GM13976 (cell line): ENCODE measurements at regions not wholly inside any gene's neighbourhood (a gene's known extent, or its start where the extent isn't known, plus 50 kb on each side); places are given as distances from the start of the nearest gene placed in this dataset.

ENCODE experiments used
- DNase-seq: peaks from one replicate; pipeline ENCODE4 v3.0.0; 2012; ENCODE audit warnings: low spot score
- in situ Hi-C: fragments of 300-500 bp; cut with MboI; formaldehyde crosslinking; loops from one replicate; pipeline ENCODE4 v1.12.0; 2022; ENCODE audit warnings: low sequenced_read_pairs, mixed read lengths, inconsistent platforms; ENCODE audit not compliant: unreplicated experiment
- TF ChIP-seq, protein P1 (sequence below): IDR thresholded peaks from 2 replicates; pipeline ENCODE4 v1.5.1; 2012; ENCODE audit warnings: borderline replicate concordance, mild to moderate bottlenecking; ENCODE audit not compliant: insufficient read depth; ENCODE audit errors: extremely low read depth, missing control alignments, control extremely low read depth

DNA sequence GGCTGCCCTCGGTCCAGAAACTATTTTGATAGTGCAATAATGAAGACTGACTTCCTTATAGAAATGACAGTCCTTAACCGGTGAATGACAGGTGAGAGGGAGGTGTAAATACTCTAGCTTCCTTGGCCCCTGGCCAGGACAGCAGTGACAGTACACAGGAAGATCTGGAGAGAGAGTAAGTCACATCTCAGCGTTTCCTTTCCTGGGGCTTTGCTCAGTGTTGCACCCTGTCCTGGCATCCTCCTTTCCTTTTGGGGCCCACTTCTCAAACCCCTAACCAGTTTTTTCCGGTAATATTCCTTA, 336.9 kb downstream of the CD83 start:
- in situ Hi-C loops: no loop called here
- TF ChIP-seq, protein P1, sequence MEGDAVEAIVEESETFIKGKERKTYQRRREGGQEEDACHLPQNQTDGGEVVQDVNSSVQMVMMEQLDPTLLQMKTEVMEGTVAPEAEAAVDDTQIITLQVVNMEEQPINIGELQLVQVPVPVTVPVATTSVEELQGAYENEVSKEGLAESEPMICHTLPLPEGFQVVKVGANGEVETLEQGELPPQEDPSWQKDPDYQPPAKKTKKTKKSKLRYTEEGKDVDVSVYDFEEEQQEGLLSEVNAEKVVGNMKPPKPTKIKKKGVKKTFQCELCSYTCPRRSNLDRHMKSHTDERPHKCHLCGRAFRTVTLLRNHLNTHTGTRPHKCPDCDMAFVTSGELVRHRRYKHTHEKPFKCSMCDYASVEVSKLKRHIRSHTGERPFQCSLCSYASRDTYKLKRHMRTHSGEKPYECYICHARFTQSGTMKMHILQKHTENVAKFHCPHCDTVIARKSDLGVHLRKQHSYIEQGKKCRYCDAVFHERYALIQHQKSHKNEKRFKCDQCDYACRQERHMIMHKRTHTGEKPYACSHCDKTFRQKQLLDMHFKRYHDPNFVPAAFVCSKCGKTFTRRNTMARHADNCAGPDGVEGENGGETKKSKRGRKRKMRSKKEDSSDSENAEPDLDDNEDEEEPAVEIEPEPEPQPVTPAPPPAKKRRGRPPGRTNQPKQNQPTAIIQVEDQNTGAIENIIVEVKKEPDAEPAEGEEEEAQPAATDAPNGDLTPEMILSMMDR: no peak
- DNase-seq: no peak

DNA sequence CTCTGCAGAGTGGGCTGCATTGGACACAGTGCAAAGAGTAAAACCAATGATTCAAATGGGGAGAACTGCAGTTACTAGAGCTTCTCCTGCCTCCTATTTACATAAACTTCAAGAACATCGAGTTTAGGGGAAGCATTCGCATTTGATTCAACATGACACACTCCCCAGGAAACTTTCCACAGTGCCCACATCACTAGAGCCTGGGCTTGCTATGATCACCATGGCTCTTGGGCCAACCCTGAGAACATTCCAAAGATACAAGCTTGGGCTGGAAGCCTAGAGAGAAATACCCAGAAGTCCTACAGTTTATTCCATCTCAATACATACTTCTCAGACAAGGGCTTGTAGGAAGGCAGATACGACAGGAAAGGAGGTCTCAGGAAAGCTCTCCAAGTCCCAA, 337.9 kb downstream of the CD83 start:
- in situ Hi-C loops: no loop called here
- no peak for DNase-seq
- TF ChIP-seq, protein P1: no peak

DNA sequence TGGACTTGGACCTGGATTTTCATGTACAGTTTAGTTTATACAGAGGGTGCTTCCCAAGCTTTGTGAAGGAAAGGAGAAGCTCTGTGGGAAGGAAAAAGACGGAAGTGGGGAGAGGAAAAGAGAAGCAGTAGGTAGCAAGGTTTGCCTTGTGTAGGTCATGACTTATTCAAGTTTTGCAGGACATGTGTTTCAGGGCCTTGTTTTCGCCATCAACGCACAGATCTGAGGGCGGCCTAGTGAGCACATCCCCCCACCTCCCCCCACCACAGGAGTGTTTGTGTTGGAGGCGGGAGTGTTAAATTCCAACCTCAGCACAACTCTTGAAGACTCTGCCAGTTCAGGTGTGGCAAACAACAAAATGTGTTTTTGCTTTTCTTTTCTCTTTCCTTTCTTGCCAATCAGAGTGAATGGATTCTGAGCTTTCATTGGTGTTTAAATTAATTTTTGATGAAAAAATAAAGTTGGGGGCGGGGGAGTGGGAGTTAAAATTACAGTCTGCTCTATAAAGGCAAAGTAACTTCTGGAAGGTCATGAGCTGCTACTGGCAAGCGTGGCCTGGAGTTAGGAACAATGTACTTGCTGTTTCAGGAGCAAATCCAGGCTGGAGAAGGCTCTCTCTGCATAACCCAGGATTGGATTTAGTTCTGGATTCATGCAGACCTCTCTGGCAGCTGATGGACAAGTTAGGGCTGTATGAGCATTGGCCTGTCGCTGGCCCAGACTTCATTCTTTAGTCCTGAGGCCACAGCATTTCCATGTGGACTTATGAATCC, 338.5 kb downstream of the CD83 start:
- no peak for DNase-seq
- TF ChIP-seq, protein P1: no peak
- in situ Hi-C loops: no loop called here

DNA sequence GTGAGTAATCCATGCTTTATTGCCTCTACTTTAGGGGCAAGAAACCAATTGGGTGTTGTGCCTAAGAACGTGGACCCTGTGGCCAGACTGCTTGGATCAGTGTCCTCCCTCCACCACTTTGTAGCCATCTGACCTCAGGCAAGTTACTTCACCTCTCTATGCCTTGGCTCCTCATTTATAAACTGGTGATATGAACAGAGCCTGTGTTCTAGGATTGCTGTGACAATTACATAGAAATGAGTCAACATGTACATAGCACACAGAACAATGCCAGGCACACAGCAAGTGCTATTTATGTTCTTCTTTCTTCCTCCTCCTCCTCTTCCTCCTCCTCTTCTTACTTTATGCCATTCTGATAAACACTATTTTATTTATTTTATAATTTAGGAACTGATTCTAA, 339.4 kb downstream of the CD83 start:
- TF ChIP-seq, protein P1: no peak
- in situ Hi-C loops: no loop called here
- DNase-seq: no peak

DNA sequence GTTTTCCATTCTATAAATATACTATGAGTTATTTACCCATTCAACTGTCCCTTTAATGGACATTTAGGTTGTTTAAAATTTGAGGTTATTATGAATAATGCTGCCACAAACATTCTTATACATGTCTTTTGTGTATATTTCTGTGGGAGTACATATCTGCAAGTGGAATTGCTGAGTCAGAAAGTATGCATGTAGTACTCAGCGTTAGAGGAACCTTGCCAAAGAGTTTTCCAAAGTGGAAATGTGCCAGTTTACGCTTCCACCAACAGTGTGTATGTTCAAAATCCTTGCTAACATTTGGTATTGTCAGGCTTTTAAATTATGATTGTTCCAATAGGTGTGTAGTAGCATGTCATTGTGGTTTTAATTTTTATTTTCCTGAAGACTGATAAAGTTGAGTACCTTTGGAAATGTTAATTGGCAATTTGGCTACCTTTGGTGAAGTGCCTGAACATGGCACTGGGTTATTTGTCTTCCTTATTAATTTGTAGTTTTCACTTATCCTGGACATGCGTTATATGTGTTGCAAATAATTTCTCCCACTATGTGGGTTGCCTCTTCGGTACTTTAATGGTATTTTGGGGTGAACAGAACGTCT, 341.2 kb downstream of the CD83 start:
- in situ Hi-C loops: no loop called here
- TF ChIP-seq, protein P1: no peak
- no peak for DNase-seq

DNA sequence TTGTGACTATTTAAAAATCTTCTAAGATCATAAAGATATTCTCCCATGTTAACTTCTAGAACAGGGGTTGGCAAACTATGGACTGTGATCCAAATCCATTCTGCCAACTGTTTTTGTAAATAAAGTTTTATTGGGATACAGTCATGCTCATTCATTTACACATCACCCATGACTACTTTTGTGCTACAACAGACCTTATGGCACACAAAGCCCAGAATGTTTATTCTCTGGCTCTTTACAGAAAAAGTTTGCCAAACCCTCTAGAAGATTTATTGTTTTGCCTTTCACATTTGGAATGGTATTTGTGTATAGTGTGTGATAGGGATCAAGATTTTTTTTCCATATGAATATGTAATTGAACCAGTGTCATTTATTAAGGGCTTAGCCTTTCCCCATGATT, 341.7 kb downstream of the CD83 start:
- TF ChIP-seq, protein P1: no peak
- no peak for DNase-seq
- in situ Hi-C loops: no loop called here
